GM06990 (cell line): ENCODE measurements at regions not wholly inside any gene's neighbourhood (a gene's known extent, or its start where the extent isn't known, plus 50 kb on each side); places are given as distances from the start of the nearest gene placed in this dataset.
"Not testable (repeated sequence)": the region's sequence is repeated elsewhere in the genome, so short reads cannot be mapped to it uniquely, and the experiment has no call there.

Experiments used
- DNase-seq: peaks from one replicate; pipeline ENCODE4 v3.0.0-alpha.2; 2011; ENCODE audit not compliant: insufficient read length; ENCODE audit errors: extremely low read depth
- H3K27me3 ChIP-seq: replicated peaks from 2 replicates; pipeline ENCODE4 v1.6.0; 2011; ENCODE audit warnings: low read length; ENCODE audit not compliant: control insufficient read depth, insufficient read depth
- H3K36me3 ChIP-seq: 2 replicates; pipeline ENCODE4 v1.5.1; 2011; ENCODE audit warnings: low read length; ENCODE audit not compliant: control insufficient read depth, insufficient read depth
- H3K4me3 ChIP-seq: replicated peaks from 2 replicates; pipeline ENCODE4 v1.5.1; 2011; ENCODE audit warnings: low read depth, mild to moderate bottlenecking, control low read depth, low read length
- TF ChIP-seq, protein P1 (sequence below): IDR thresholded peaks from 2 replicates; pipeline ENCODE4 v1.5.1; 2011; ENCODE audit warnings: low read length, control low read depth, mild to moderate bottlenecking, inconsistent platforms; ENCODE audit not compliant: insufficient read depth, poor library complexity, severe bottlenecking

GRCh38 chr10:84860855-84861254 lies 532.5 kb downstream of the CCSER2 start:
- TF ChIP-seq, protein P1, sequence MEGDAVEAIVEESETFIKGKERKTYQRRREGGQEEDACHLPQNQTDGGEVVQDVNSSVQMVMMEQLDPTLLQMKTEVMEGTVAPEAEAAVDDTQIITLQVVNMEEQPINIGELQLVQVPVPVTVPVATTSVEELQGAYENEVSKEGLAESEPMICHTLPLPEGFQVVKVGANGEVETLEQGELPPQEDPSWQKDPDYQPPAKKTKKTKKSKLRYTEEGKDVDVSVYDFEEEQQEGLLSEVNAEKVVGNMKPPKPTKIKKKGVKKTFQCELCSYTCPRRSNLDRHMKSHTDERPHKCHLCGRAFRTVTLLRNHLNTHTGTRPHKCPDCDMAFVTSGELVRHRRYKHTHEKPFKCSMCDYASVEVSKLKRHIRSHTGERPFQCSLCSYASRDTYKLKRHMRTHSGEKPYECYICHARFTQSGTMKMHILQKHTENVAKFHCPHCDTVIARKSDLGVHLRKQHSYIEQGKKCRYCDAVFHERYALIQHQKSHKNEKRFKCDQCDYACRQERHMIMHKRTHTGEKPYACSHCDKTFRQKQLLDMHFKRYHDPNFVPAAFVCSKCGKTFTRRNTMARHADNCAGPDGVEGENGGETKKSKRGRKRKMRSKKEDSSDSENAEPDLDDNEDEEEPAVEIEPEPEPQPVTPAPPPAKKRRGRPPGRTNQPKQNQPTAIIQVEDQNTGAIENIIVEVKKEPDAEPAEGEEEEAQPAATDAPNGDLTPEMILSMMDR: no peak

GRCh38 chr10:84862551-84862950 lies 534.2 kb downstream of the CCSER2 start:
- no peak overlapping the region for H3K4me3 ChIP-seq
- no peak for DNase-seq
- TF ChIP-seq, protein P1: no peak
- H3K27me3 ChIP-seq: no peaks in the 10 kb centered on the region
- no peaks in the 10 kb centered on the region for H3K36me3 ChIP-seq

More at GRCh38 chr10:84860855-84861254, 532.5 kb downstream of the CCSER2 start:
- Histone ChIP-seq H3K4me3 (no peak overlapping the region), H3K27me3 (no peaks in the 10 kb centered on the region), H3K36me3 (no peaks in the 10 kb centered on the region)
- no peak for DNase-seq

GRCh38 chr10:84863675-84864074 lies 535.3 kb downstream of the CCSER2 start:
- Histone ChIP-seq H3K4me3 (no peak overlapping the region), H3K36me3 (no peaks in the 10 kb centered on the region), H3K27me3 (no peaks in the 10 kb centered on the region)
- TF ChIP-seq, protein P1: no peak
- DNase-seq: no peak

- no peak for DNase-seq
- Histone ChIP-seq H3K4me3 (no peak overlapping the region), H3K27me3 (no peaks in the 10 kb centered on the region), H3K36me3 (no peaks in the 10 kb centered on the region)
- TF ChIP-seq, protein P1: no peak
Measured at GRCh38 chr10:84876116-84876999, 548.0 kb downstream of the CCSER2 start.

GRCh38 chr10:84879991-84880390 lies 551.6 kb downstream of the CCSER2 start:
- Histone ChIP-seq H3K4me3 (no peak overlapping the region), H3K27me3 (no peaks in the 10 kb centered on the region), H3K36me3 (no peaks in the 10 kb centered on the region)
- no peak for DNase-seq
- TF ChIP-seq, protein P1: no peak

DNA sequence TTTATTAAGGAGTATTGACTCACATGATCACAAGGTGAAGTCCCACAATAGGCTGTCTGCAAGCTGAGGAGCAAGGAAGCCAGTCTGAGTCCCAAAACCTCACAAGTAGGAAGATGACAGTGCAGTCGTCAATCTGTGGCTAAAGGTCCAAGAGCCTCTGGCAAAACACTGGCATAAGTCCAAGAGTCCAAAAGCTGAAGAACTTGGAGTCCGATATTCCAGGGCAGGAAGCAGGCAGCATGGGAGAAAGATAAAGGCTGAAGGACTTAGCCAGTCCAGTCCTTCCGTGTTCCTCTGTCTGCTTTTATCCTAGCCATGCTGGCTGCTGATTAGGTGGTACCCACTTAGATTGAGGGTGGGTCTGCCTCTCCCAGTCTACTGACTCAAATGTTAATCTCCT lies 553.3 kb downstream of the CCSER2 start:
- not testable (repeated sequence) for H3K4me3 ChIP-seq, H3K27me3 ChIP-seq, DNase-seq, H3K36me3 ChIP-seq
